Caco-2 (cell line): ENCODE measurements at regions not wholly inside any gene's neighbourhood (a gene's known extent, or its start where the extent isn't known, plus 50 kb on each side); places are given as distances from the start of the nearest gene placed in this dataset.

Experiments
- BruUV-seq: library from RNA; stranded (reverse); fragments of 400-500 nt; replicated peaks from 2 replicates; lab custom pipeline; 2021; lab: Mats Ljungman, UMichigan
- CTCF ChIA-PET: fragments of 300-600 bp; sonication (Branson Sonifier 250); formaldehyde crosslinking; loops from one replicate; lab custom pipeline; 2022; ENCODE audit warnings: antibody characterized with exemption; lab: Charles Lee
- POLR2A ChIA-PET: fragments of 300-600 bp; sonication (Branson Sonifier 250); formaldehyde crosslinking; loops from one replicate; lab custom pipeline; 2022; ENCODE audit warnings: antibody characterized with exemption; lab: Charles Lee
- DNase-seq, 2 experiments: peaks; one replicate each; pipeline versions ENCODE4 v3.0.0 to v3.0.0-alpha.2; 2020 to 2022
- H3K27me3 ChIP-seq: replicated peaks from 2 replicates; pipeline ENCODE4 v1.6.0; 2011; ENCODE audit warnings: low read length; ENCODE audit not compliant: control insufficient read depth, insufficient read depth
- H3K36me3 ChIP-seq: 2 replicates; pipeline ENCODE4 v1.5.1; 2011; ENCODE audit warnings: low read length; ENCODE audit not compliant: control insufficient read depth, insufficient read depth
- H3K4me1 ChIP-seq: fragments of 250-450 bp; sonication (Bioruptor Pico); 2 replicates; pipeline ENCODE4 v1.5.1; 2020; ENCODE audit warnings: mild to moderate bottlenecking
- H3K4me3 ChIP-seq: 2 replicates; pipeline ENCODE4 v1.5.1; 2011; ENCODE audit warnings: low read depth, mild to moderate bottlenecking, control low read depth, low read length
- H3K9me3 ChIP-seq: fragments of 250-450 bp; sonication (Bioruptor Pico); 2 replicates; pipeline ENCODE4 v1.5.1; 2020; ENCODE audit warnings: mild to moderate bottlenecking, moderate library complexity
- H3K27ac Mint-ChIP-seq: one replicate; pipeline ENCODE4 v1.8.0; 2022; ENCODE audit warnings: mixed read lengths; ENCODE audit not compliant: unreplicated experiment
- H3K27me3 Mint-ChIP-seq: one replicate; pipeline ENCODE4 v1.8.0; 2022; ENCODE audit warnings: mixed read lengths; ENCODE audit not compliant: insufficient read depth, unreplicated experiment
- H3K36me3 Mint-ChIP-seq: one replicate; pipeline ENCODE4 v1.8.0; 2022; ENCODE audit warnings: mild to moderate bottlenecking, mixed read lengths; ENCODE audit not compliant: insufficient read depth, unreplicated experiment
- H3K4me1 Mint-ChIP-seq: one replicate; pipeline ENCODE4 v1.8.0; 2022; ENCODE audit warnings: low read depth, mixed read lengths; ENCODE audit not compliant: unreplicated experiment
- H3K4me3 Mint-ChIP-seq: one replicate; pipeline ENCODE4 v1.8.0; 2022; ENCODE audit warnings: mild to moderate bottlenecking, moderate library complexity, mixed read lengths; ENCODE audit not compliant: unreplicated experiment
- H3K9me3 Mint-ChIP-seq: one replicate; pipeline ENCODE4 v1.8.0; 2022; ENCODE audit warnings: mixed read lengths; ENCODE audit not compliant: unreplicated experiment
- intact Hi-C: fragments of 100-400 bp; cut with micrococcal nuclease; formaldehyde crosslinking; loops from one replicate; pipeline ENCODE4 v1.10.0; 2022; ENCODE audit not compliant: unreplicated experiment
- TF ChIP-seq, protein P1 (sequence below), 2 experiments: fragments of 200-600 bp in 1 of 2; IDR thresholded peaks; 1 replicate in 1 of 2; 2 replicates in 1 of 2; pipeline versions ENCODE4 v1.5.1 to v1.8.0; 2011 to 2022; ENCODE audit warnings: antibody characterized with exemption in 1 of 2, control low read depth in 1 of 2, inconsistent platforms in 1 of 2, low read depth in 1 of 2, low read length in 1 of 2, mild to moderate bottlenecking in 1 of 2, moderate library complexity in 1 of 2; ENCODE audit not compliant: insufficient read depth in 1 of 2, severe bottlenecking in 1 of 2, unreplicated experiment in 1 of 2

DNA sequence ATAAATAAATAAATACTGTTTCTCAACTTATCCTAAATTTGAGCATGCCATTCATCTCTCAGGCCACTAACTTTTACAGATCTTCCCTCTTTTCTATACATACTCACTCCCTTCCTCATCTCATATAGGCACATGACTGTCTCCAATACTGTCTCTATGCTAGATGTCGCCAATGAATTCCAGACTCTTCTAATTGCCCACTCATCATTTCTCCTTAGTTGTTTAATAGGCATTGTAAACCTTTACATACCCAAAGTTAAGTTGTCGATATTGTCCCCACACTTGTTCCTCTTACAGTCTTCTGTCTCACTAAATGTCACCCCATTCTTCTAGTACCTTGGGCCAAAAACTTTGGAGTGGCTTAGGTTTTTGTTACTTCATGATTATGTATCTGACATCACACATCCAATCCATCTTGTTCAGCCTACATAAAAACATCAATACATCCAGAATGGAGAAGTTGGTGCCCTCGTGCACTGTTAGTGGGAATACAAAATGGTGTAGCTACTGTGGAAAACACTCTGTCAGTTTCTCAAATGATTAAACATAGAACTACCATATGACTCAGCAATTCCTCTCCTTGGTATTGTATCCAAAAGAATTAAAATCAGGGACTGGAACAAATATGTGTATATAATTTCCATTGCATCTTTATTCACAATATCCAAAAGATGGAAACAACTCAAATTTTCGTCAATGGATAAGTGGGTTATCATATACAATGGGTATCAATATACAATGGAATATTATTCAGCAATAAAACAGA, 935.1 kb downstream of the SLC4A3 start:
- no peaks in the 10 kb centered on the region for H3K4me1 ChIP-seq
- Mint-ChIP-seq H3K9me3 (no peaks in the 10 kb centered on the region), H3K4me3 (no peak overlapping the region), H3K36me3 (no peaks in the 10 kb centered on the region), H3K27ac (no peak overlapping the region), H3K27me3 (peaks cover 9% of the 10 kb centered on the region), H3K4me1 (no peaks in the 10 kb centered on the region)
- ChIA-PET CTCF (no interaction called here), POLR2A (no interaction called here)
- H3K9me3 ChIP-seq, result no peaks in the 10 kb centered on the region
- DNase-seq, result no peak
- intact Hi-C loops, result no loop called here
- no peaks in the 10 kb centered on the region for H3K36me3 ChIP-seq
- TF ChIP-seq, protein P1, sequence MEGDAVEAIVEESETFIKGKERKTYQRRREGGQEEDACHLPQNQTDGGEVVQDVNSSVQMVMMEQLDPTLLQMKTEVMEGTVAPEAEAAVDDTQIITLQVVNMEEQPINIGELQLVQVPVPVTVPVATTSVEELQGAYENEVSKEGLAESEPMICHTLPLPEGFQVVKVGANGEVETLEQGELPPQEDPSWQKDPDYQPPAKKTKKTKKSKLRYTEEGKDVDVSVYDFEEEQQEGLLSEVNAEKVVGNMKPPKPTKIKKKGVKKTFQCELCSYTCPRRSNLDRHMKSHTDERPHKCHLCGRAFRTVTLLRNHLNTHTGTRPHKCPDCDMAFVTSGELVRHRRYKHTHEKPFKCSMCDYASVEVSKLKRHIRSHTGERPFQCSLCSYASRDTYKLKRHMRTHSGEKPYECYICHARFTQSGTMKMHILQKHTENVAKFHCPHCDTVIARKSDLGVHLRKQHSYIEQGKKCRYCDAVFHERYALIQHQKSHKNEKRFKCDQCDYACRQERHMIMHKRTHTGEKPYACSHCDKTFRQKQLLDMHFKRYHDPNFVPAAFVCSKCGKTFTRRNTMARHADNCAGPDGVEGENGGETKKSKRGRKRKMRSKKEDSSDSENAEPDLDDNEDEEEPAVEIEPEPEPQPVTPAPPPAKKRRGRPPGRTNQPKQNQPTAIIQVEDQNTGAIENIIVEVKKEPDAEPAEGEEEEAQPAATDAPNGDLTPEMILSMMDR (IDR thresholded peaks at IDR 0.05; ENCODE audit: insufficient read depth in 1 of 2, low read depth in 1 of 2, low read length in 1 of 2, severe bottlenecking in 1 of 2, unreplicated experiment in 1 of 2), result no peak
- H3K4me3 ChIP-seq, result no peak overlapping the region
- BruUV-seq, result no TSS peak
- no peaks in the 10 kb centered on the region for H3K27me3 ChIP-seq

DNA sequence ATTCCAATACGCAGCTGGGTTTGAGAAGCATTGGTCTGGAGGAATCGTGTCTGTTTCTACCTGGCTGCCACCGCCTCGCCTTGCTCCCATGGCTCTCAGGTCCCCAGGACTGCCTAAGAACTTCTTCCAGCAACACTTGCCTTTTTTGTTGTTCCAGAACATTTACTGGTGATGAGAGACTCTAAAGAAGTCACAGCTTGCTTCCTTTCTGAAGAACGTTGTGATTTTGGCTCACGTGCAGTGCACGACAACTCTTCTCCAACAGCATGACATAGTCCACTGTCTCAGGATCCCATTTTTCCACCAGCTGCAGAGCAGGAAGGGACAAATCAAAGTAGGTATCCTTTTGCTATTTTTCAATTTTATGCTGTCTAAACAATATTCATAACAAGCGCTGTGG, 940.9 kb downstream of the SLC4A3 start:
- TF ChIP-seq, protein P1 (IDR thresholded peaks at IDR 0.05; ENCODE audit: insufficient read depth in 1 of 2, low read depth in 1 of 2, low read length in 1 of 2, severe bottlenecking in 1 of 2, unreplicated experiment in 1 of 2), result no peak
- Mint-ChIP-seq H3K4me3 (no peak overlapping the region), H3K27me3 (peaks cover 21% of the 10 kb centered on the region), H3K27ac (no peak overlapping the region), H3K36me3 (no peaks in the 10 kb centered on the region), H3K4me1 (no peaks in the 10 kb centered on the region), H3K9me3 (no peaks in the 10 kb centered on the region)
- ChIA-PET CTCF (no interaction called here), POLR2A (no interaction called here)
- H3K9me3 ChIP-seq, result no peaks in the 10 kb centered on the region
- no TSS peak for BruUV-seq
- no peak overlapping the region for H3K4me3 ChIP-seq
- no peak for DNase-seq
- intact Hi-C loops, result no loop called here
- H3K4me1 ChIP-seq, result no peaks in the 10 kb centered on the region
- no peaks in the 10 kb centered on the region for H3K36me3 ChIP-seq
- no peaks in the 10 kb centered on the region for H3K27me3 ChIP-seq

DNA sequence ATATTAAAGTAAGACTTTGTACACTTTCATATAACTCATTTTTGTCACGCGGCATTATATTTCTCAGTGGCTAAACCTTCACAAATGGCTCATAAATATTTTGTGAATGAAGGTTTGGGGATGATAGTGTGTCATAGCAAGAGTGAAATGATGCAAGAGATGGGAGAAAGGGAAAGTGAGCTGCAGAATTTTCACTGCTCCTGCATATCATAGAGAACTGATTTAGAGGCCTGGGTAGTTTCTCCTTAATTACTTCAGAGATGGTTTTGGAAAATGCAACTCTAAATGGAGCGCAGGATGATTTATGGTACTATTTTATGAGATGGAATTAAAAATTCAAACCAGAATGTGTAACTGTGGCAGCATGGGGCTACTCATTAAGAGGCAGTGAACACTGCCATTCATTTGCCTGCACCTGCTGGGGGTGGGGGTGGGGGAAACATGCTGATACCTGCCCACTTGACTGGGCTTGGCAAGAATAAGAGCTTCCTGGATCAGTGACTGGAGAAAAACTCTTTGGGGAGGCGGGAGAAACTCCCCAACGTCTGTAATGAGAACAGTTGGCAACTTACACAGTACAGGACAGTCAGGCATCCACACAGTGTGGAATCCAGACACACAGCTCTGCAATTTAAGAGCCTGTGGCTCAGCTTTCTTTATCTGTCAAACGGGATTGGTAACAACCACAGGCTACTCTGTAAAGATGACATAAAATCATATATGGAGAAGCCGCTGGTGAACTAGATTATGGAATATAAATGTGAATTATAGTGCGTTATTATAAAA, 941.9 kb downstream of the SLC4A3 start:
- Histone ChIP-seq H3K4me3 (no peak overlapping the region), H3K36me3 (no peaks in the 10 kb centered on the region), H3K4me1 (no peaks in the 10 kb centered on the region), H3K27me3 (no peaks in the 10 kb centered on the region), H3K9me3 (no peaks in the 10 kb centered on the region)
- intact Hi-C loops, result no loop called here
- Mint-ChIP-seq H3K27ac (no peak overlapping the region), H3K9me3 (no peaks in the 10 kb centered on the region), H3K4me3 (no peak overlapping the region), H3K4me1 (no peaks in the 10 kb centered on the region), H3K27me3 (peaks cover 21% of the 10 kb centered on the region), H3K36me3 (no peaks in the 10 kb centered on the region)
- CTCF ChIA-PET, result no interaction called here
- BruUV-seq, result no TSS peak
- POLR2A ChIA-PET, result no interaction called here
- no peak for DNase-seq
- TF ChIP-seq, protein P1 (IDR thresholded peaks at IDR 0.05; ENCODE audit: insufficient read depth in 1 of 2, low read depth in 1 of 2, low read length in 1 of 2, severe bottlenecking in 1 of 2, unreplicated experiment in 1 of 2), result no peak
